GM23248 (cell line): ENCODE measurements at regions not wholly inside any gene's neighbourhood (a gene's known extent, or its start where the extent isn't known, plus 50 kb on each side); places are given as distances from the start of the nearest gene placed in this dataset.

Experiments used
- DNase-seq: peaks from one replicate; pipeline ENCODE4 v3.0.0-alpha.2; 2015
- H2AFZ ChIP-seq: fragments of 200-600 bp; sonication (generic); 2 replicates; pipeline ENCODE4 v1.6.1; 2016; ENCODE audit warnings: antibody characterized with exemption
- H3F3A ChIP-seq: fragments of 200-600 bp; sonication (generic); 2 replicates; pipeline ENCODE4 v1.6.1; 2016; ENCODE audit warnings: mild to moderate bottlenecking, antibody characterized with exemption, mixed run types; ENCODE audit not compliant: insufficient read depth
- H3K27ac ChIP-seq: fragments of 200-600 bp; sonication (generic); 2 replicates; pipeline ENCODE4 v1.5.1; 2016; ENCODE audit warnings: mild to moderate bottlenecking
- H3K27me3 ChIP-seq: fragments of 200-600 bp; sonication (generic); replicated peaks from 2 replicates; pipeline ENCODE4 v1.6.1; 2016; ENCODE audit warnings: mild to moderate bottlenecking; ENCODE audit not compliant: insufficient read depth
- H3K36me3 ChIP-seq: fragments of 200-600 bp; sonication (generic); 2 replicates; pipeline ENCODE4 v1.6.1; 2016; ENCODE audit warnings: low read depth, mild to moderate bottlenecking
- H3K4me1 ChIP-seq: fragments of 200-600 bp; sonication (generic); 2 replicates; pipeline ENCODE4 v1.6.1; 2016; ENCODE audit warnings: mild to moderate bottlenecking; ENCODE audit not compliant: insufficient read depth
- H3K4me2 ChIP-seq: fragments of 200-600 bp; sonication (generic); one replicate; pipeline ENCODE4 v1.6.1; 2016; ENCODE audit warnings: mild to moderate bottlenecking; ENCODE audit not compliant: unreplicated experiment
- H3K4me3 ChIP-seq: fragments of 200-600 bp; sonication (generic); 2 replicates; pipeline ENCODE4 v1.5.1; 2016; ENCODE audit warnings: mild to moderate bottlenecking
- H3K79me2 ChIP-seq: fragments of 200-600 bp; sonication (generic); 2 replicates; pipeline ENCODE4 v1.6.1; 2016; ENCODE audit warnings: mild to moderate bottlenecking; ENCODE audit not compliant: insufficient read depth
- H3K9ac ChIP-seq: fragments of 200-600 bp; sonication (generic); 2 replicates; pipeline ENCODE4 v1.6.1; 2016; ENCODE audit warnings: mild to moderate bottlenecking
- H3K9me2 ChIP-seq: fragments of 200-600 bp; sonication (generic); 2 replicates; pipeline ENCODE4 v1.6.1; 2016; ENCODE audit warnings: mixed run types, mild to moderate bottlenecking, moderate library complexity; ENCODE audit not compliant: insufficient read depth
- H3K9me3 ChIP-seq: fragments of 200-600 bp; sonication (generic); one replicate; pipeline ENCODE4 v1.6.1; 2017; ENCODE audit warnings: low read depth
- H4K20me1 ChIP-seq: fragments of 200-600 bp; sonication (generic); 2 replicates; pipeline ENCODE4 v1.6.0; 2016; ENCODE audit not compliant: insufficient read depth
- EZH2 ChIP-seq: fragments of 200-600 bp; sonication (generic); IDR thresholded peaks from 2 replicates; pipeline ENCODE4 v1.6.1; 2018; ENCODE audit warnings: antibody characterized with exemption, mild to moderate bottlenecking; ENCODE audit not compliant: insufficient read depth, poor library complexity, severe bottlenecking
- EZH2phosphoT487 ChIP-seq: fragments of 200-600 bp; sonication (generic); IDR thresholded peaks from 2 replicates; pipeline ENCODE4 v1.6.1; 2018; ENCODE audit warnings: antibody characterized with exemption, moderate library complexity, mild to moderate bottlenecking, low read depth; ENCODE audit not compliant: insufficient read depth
- WGBS, 2 experiments: methylation state at CpG; one replicate each; pipeline ENCODE4 v1.1.6; 2015 to 2017; ENCODE audit warnings: low lambda C conversion rate in 2 of 2, low coverage in 1 of 2; ENCODE audit errors: missing lambda C conversion rate in 2 of 2; 5-methylcytosine and 5-hydroxymethylcytosine counted together
- in situ Hi-C: fragments of 300-500 bp; cut with MboI; formaldehyde crosslinking; loops from 2 replicates; pipeline ENCODE4 v1.15.0; 2020

- TF ChIP-seq EZH2phosphoT487 (no peak), EZH2 (no peak)
- no peaks in the 10 kb centered on the region for H3K9me3 ChIP-seq
- H3K27ac ChIP-seq: no peak overlapping the region
- no peaks in the 10 kb centered on the region for H4K20me1 ChIP-seq
- no peak overlapping the region for H2AFZ ChIP-seq
- no peak for DNase-seq
- H3F3A ChIP-seq: no peaks in the 10 kb centered on the region
- H3K36me3 ChIP-seq: no peaks in the 10 kb centered on the region
- H3K9ac ChIP-seq: no peak overlapping the region
- in situ Hi-C loops: no loop called here
- H3K9me2 ChIP-seq: no peaks in the 10 kb centered on the region
- no peak overlapping the region for H3K4me2 ChIP-seq
- H3K4me3 ChIP-seq: no peak overlapping the region
- no peaks in the 10 kb centered on the region for H3K27me3 ChIP-seq
- H3K4me1 ChIP-seq: no peaks in the 10 kb centered on the region
- 41 to 44% methylated on average over 16 of the region's 16 CpGs for WGBS, 2 experiments
- H3K79me2 ChIP-seq: no peaks in the 10 kb centered on the region
These were observed 386.6 kb downstream of the MATN1 start for GRCh38 chr1:30336550-30337323.

DNA sequence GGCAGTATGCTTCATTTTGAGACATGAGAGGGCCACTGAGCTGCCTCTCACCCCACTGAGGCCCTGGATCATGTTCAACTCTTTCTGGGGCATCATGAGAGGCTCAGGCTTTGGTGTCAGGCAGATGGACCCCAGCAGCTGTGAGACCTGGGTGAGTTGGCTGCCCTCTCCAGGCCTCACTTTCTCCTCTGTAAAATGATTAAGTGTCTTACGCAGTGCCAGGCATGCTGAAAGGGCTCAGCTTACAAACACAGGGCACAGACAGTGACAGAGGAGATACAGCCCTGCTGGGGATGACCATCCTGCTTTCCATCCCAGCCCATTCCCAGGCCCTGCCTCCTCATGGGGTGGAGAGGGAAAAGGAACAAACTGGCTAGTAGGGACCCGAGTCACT lies 387.4 kb downstream of the MATN1 start:
- H3K9me3 ChIP-seq: no peaks in the 10 kb centered on the region
- no peaks in the 10 kb centered on the region for H3K79me2 ChIP-seq
- no peaks in the 10 kb centered on the region for H3K36me3 ChIP-seq
- in situ Hi-C loops: no loop called here
- H3K4me3 ChIP-seq: no peak overlapping the region
- no peak overlapping the region for H3K27ac ChIP-seq
- no peaks in the 10 kb centered on the region for H3K27me3 ChIP-seq
- no peak overlapping the region for H3K9ac ChIP-seq
- no peak overlapping the region for H3K4me2 ChIP-seq
- H3F3A ChIP-seq: no peaks in the 10 kb centered on the region
- no peaks in the 10 kb centered on the region for H3K4me1 ChIP-seq
- H4K20me1 ChIP-seq: no peaks in the 10 kb centered on the region
- DNase-seq: no peak
- 67 to 83% methylated on average over 2 of the region's 2 CpGs for WGBS, 2 experiments
- no peak for TF ChIP-seq EZH2
- TF ChIP-seq EZH2phosphoT487: no peak
- H2AFZ ChIP-seq: no peak overlapping the region
- H3K9me2 ChIP-seq: no peaks in the 10 kb centered on the region

- in situ Hi-C loops: no loop called here
- no peak for DNase-seq
- H3K27ac ChIP-seq: no peak overlapping the region
These were observed 387.9 kb downstream of the MATN1 start for GRCh38 chr1:30335389-30335996.

GRCh38 chr1:30334767-30335166 lies 388.6 kb downstream of the MATN1 start:
- Histone ChIP-seq H3F3A (no peaks in the 10 kb centered on the region), H3K4me1 (no peaks in the 10 kb centered on the region), H2AFZ (no peak overlapping the region), H3K27me3 (no peaks in the 10 kb centered on the region), H3K9me3 (no peaks in the 10 kb centered on the region), H3K4me3 (no peak overlapping the region), H3K36me3 (no peaks in the 10 kb centered on the region), H3K27ac (no peak overlapping the region), H3K9ac (no peak overlapping the region), H4K20me1 (no peaks in the 10 kb centered on the region), H3K4me2 (no peak overlapping the region), H3K9me2 (no peaks in the 10 kb centered on the region), H3K79me2 (no peaks in the 10 kb centered on the region)
- 58 to 61% methylated on average over 2 of the region's 2 CpGs for WGBS, 2 experiments
- no peak for DNase-seq
- in situ Hi-C loops: no loop called here
- TF ChIP-seq EZH2phosphoT487 (no peak), EZH2 (no peak)

More at GRCh38 chr1:30335389-30335996, 387.9 kb downstream of the MATN1 start:
- TF ChIP-seq EZH2 (no peak), EZH2phosphoT487 (no peak)
- Histone ChIP-seq H2AFZ (no peak overlapping the region), H4K20me1 (no peaks in the 10 kb centered on the region), H3K9me2 (no peaks in the 10 kb centered on the region), H3K36me3 (no peaks in the 10 kb centered on the region), H3K9me3 (no peaks in the 10 kb centered on the region), H3K27me3 (no peaks in the 10 kb centered on the region), H3K4me1 (no peaks in the 10 kb centered on the region), H3K4me2 (no peak overlapping the region), H3K9ac (no peak overlapping the region), H3F3A (no peaks in the 10 kb centered on the region), H3K79me2 (no peaks in the 10 kb centered on the region), H3K4me3 (no peak overlapping the region)
- WGBS, 2 experiments: 65 to 86% methylated on average over 3 of the region's 3 CpGs
